HG03558 (cell line): ENCODE measurements at regions not wholly inside any gene's neighbourhood (a gene's known extent, or its start where the extent isn't known, plus 50 kb on each side); places are given as distances from the start of the nearest gene placed in this dataset.

ENCODE experiments used
- ATAC-seq: cut with Tn5 transposase; IDR thresholded peaks from one replicate; pipeline ENCODE4 v1.9.1; 2021; ENCODE audit warnings: moderate number of reproducible peaks; ENCODE audit not compliant: unreplicated experiment; ENCODE audit errors: extremely low read depth

DNA sequence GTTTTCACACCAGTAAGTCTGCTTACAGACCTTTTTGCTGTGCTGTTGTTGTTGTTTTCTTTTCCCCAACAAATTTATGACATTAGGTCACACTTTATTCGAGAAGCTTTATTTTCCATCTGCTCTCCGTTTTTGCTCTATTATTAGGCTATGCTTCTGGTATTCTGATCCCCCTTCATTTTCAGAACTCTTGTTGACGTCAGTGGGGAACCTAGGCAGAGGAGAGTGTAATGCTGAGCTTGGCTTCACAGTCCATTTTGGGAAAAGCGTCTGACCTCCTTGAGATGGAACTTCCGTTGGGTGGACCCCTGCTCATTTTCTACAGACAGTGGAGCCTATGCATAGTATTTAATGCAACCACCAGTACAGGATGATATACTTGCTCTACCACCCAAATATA is 387.9 kb upstream of the MEF2C start:
- no peak for ATAC-seq

DNA sequence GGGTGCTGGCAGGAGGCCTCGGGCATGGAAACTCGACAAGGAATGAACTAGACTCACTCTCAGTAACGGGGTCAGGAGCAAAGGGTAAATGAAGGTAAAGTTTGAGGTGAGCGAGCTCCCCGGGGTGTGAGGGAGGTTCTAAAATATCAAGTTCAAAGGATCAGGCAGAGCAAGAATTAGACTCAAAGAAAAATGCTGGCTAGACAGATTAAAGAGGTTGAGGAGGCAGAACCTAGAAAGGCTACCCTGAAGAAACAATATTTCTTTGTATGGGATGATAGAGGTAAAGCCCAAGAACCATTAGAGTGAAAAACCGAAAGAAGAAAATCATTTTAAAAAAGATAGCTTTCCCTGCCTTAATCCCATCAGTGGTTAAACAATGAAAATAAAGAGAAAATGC is 386.7 kb upstream of the MEF2C start:
- no peak for ATAC-seq

DNA sequence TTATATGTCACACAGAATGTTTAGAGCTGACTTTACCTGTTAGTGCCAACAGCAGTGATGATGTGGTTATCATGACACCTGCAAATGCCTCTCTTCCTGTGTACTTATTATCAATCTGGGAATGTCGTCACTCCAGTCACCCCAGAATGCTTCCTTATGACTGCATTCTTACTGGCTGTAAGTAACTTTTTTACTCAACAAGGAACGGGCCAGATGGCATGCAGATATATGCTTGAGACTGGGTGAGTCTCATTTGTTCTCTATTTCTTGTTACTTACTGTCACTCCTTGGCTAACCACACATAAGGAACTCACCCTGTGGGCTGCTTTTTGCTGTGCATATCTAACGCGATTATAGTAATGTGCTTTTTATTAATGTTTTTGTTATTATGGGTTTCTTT is 385.5 kb upstream of the MEF2C start:
- ATAC-seq = no peak

GRCh38 chr5:89267788-89268187 is 384.8 kb upstream of the MEF2C start:
- ATAC-seq = no peak

- no peak for ATAC-seq
Measured at GRCh38 chr5:89265511-89266179, 382.7 kb upstream of the MEF2C start.

GRCh38 chr5:89263846-89264245 is 380.9 kb upstream of the MEF2C start:
- no peak for ATAC-seq

- ATAC-seq = no peak
Measured at GRCh38 chr5:89262030-89262429, 379.0 kb upstream of the MEF2C start.

GRCh38 chr5:89260254-89260653 is 377.3 kb upstream of the MEF2C start:
- ATAC-seq = no peak

GRCh38 chr5:89255845-89256463 is 373.0 kb upstream of the MEF2C start:
- no peak for ATAC-seq

DNA sequence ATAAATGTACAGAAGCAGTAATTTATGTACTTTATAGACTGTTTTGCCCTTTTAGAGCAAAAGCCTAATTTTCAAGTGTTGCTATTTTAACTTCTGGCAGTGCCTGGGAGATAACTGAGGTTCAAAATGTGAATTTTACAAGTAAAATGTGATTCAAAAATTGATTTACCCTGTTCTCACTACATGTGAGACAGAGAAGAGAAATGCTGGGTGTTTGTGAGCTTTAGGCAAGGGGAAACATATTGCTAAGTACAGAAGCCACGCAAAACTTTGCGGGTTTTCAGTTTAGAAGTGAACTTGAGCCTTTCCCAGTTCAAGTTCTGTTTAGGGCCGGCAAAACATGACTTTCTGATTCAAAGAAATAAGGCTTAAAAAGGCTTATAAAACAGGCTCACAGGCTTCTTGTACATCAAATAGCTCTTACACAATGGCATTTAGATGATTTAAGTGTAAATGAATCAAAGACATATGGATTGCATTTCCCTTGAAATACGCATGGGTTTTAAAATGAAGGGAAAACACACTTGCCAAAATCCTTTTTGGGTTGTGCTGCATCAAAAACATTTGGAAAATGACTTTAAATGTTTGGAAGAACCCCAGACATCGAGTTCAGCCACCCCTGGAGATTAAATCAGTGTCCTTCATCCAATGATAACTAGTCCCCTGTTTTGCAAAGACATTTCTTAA is 370.8 kb upstream of the MEF2C start:
- no peak for ATAC-seq

GRCh38 chr5:89246864-89247263 is 363.9 kb upstream of the MEF2C start:
- ATAC-seq = no peak

- ATAC-seq = no peak
Measured at GRCh38 chr5:89246252-89246651, 363.3 kb upstream of the MEF2C start.

DNA sequence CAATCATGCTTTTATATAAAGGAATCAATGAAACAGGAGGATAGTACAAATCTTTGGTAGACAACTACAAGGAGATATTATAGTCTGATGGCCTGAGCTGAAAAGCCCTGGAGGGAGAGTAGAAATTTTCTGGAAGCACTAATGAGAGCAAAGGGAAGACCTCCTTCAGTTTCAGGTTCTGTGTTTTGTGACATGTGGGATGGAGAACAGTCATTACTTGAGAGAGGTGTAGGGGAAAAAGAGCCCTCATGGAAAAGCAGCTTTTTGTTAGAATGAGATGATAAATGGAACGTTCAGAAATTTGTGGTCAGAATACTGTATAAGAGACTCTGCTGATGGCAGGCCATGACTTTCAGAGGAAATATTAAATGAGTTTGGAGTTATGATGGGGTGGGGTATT is 360.6 kb upstream of the MEF2C start:
- no peak for ATAC-seq

- no peak for ATAC-seq
Measured at GRCh38 chr5:89241186-89241585, 358.2 kb upstream of the MEF2C start.

GRCh38 chr5:89236900-89237299 is 353.9 kb upstream of the MEF2C start:
- ATAC-seq = no peak

- ATAC-seq = no peak
Measured at GRCh38 chr5:89233462-89233861, 350.5 kb upstream of the MEF2C start.

DNA sequence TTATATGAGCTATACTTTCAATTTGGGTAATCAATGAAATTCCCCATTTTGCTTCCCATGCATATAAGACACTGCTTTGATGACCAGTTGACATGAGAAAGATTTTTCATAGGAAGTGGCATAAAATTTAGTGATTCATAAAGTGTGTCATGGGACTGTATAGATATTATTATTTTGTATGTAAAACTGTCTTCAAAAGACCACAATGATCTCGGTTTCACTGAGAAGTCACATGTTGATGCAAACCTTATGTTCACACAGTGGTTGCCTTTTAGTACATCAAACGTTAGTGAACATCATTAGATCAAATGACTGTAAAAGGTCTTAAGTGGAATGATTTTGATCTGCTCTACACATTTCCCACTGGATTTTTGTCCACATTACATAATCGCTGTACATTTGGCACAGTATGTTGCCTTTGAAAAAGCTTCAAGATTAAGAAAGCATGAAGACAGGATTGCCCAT is 349.2 kb upstream of the MEF2C start:
- peak; percentile 93 for ATAC-seq

- ATAC-seq = no peak
Measured at GRCh38 chr5:89230178-89230577, 347.2 kb upstream of the MEF2C start.

- no peak for ATAC-seq
Measured at GRCh38 chr5:89229331-89230070, 346.5 kb upstream of the MEF2C start.

DNA sequence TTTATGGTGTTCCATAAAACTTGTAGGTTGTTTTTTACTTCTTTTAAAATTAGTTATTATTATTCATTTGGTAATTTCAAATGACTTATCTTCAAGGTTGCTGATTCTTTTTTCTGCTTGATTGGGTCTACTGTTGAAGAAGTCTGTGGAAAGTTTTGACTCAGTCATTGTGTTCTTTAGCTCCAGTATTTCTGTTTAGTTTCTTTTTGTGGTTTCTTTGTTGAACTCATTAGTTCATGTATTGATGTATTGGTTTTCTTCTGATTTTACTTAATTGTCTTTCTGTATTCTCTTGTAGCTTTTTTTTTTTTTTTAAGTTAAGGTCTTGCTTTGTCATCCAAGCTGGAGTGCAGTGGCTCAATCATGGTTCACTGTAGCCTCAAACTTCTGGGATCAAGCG is 345.4 kb upstream of the MEF2C start:
- ATAC-seq = no peak

GRCh38 chr5:89218364-89218763 is 335.4 kb upstream of the MEF2C start:
- no peak for ATAC-seq
